ENCODE measurements at regions not wholly inside any gene's neighbourhood (a gene's known extent, or its start where the extent isn't known, plus 50 kb on each side); places are given as distances from the start of the nearest gene placed in this dataset.

DNA sequence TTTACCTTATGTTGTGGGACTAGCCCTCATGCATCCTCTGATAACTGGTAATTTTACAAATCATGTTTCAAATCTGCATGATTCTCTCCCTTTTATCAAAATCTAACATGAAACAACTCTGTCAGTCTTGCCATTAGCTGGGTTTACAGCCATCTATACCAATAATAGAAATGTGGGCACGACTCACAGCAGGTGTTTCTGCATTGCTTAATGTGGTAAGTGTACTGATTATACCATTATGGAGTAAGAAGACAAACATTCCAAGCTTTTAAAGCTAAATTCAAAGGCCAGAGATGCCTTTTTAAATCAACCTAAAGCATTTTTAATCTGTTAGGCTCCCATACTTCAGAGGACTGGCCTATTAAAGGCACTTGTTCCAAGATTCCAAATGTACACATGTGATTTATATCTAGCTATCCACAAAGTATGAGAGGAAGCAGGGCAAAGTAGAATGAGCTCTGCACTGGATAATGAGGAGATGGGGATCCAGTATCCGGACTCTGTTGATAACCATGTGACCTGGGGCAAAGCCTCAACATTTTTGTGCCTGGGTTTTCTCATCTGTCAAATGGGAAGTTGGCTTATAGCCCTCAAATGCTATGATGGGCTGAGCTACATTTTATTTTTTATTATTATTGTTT is 52.3 kb upstream of the FUT8 start:
- DNase-seq = no peak

GRCh38 chr14:65361920-65362319 is 50.6 kb upstream of the FUT8 start:
- DNase-seq = no peak

Measured in activated naive CD4-positive, alpha-beta T cell (primary cell).